ENCODE measurements at regions not wholly inside any gene's neighbourhood (a gene's known extent, or its start where the extent isn't known, plus 50 kb on each side); places are given as distances from the start of the nearest gene placed in this dataset.

GRCh38 chr4:136858903-136859302, 673.4 kb downstream of the PCDH18 start:
- Histone ChIP-seq H3K4ac (ENCODE audit: low read depth, low read length) (no peak overlapping the region), H4K8ac (ENCODE audit: low read depth in 2 of 2, low read length in 2 of 2) (no peak overlapping the region), H2BK20ac (ENCODE audit: low read depth, low read length) (no peak overlapping the region), H3K4me2 (ENCODE audit: low read depth, low read length) (no peak overlapping the region), H2AK5ac (ENCODE audit: low read depth, low read length) (no peak overlapping the region), H2AK9ac (replicated peaks; ENCODE audit: low read depth, low read length, poor library complexity) (no peak overlapping the region), H2AFZ (replicated peaks; ENCODE audit: low read length, poor library complexity) (no peak overlapping the region), H3K4me1 (ENCODE audit: control insufficient read depth, insufficient read depth, low read length) (no peaks in the 10 kb centered on the region), H2BK5ac (ENCODE audit: low read depth, low read length, poor library complexity, severe bottlenecking) (no peak overlapping the region), H3K23ac (ENCODE audit: low read depth, low read length) (no peak overlapping the region), H3K79me1 (ENCODE audit: low read depth in 1 of 2, low read length in 2 of 2) (no peaks in the 10 kb centered on the region), H3K36me3 (ENCODE audit: control insufficient read depth, insufficient read depth, low read length) (no peaks in the 10 kb centered on the region), H3K4me3 (ENCODE audit: insufficient read depth, low read depth, low read length) (no peak overlapping the region), H3K18ac (ENCODE audit: low read depth, low read length) (no peak overlapping the region), H3K27ac (ENCODE audit: insufficient read depth, low read length) (no peak overlapping the region), H4K5ac (ENCODE audit: low read depth, low read length) (no peak overlapping the region), H3K27me3 (ENCODE audit: control insufficient read depth, insufficient read depth, low read length) (no peaks in the 10 kb centered on the region), H3K9ac (ENCODE audit: low read depth, low read length) (no peak overlapping the region), H2BK120ac (ENCODE audit: low read depth, low read length) (no peak overlapping the region), H3K9me1 (ENCODE audit: insufficient read depth, low read length) (no peaks in the 10 kb centered on the region), H2BK15ac (ENCODE audit: low read depth, low read length) (no peak overlapping the region), H4K91ac (ENCODE audit: insufficient read depth, low read depth, low read length) (no peak overlapping the region), H4K20me1 (ENCODE audit: insufficient read depth, low read length) (no peaks in the 10 kb centered on the region), H3K56ac (ENCODE audit: extremely low read depth, insufficient read depth, low read length) (no peak overlapping the region), H3K9me3 (ENCODE audit: control insufficient read depth, insufficient read depth, low read length) (no peaks in the 10 kb centered on the region), H3K14ac (replicated peaks; ENCODE audit: low read depth, low read length) (no peak overlapping the region)
- ATAC-seq (ENCODE audit: low read depth) (no peak), DNase-seq (no peak)
- in situ Hi-C loops (cut with MboI; ENCODE audit: low sequenced_read_pairs) (no loop called here), intact Hi-C loops (cut with micrococcal nuclease) (no loop called here), dilution Hi-C loops (cut with HindIII; ENCODE audit: low sequenced_read_pairs, unreplicated experiment) (no loop called here)
- no peak for TF ChIP-seq CTCF (conservative IDR thresholded peaks at IDR 0.05; ENCODE audit: low read depth, low read length)
- no peak for TF ChIP-seq MAFK (IDR thresholded peaks at IDR 0.05; ENCODE audit: low read depth, low read length)
- no peak for TF ChIP-seq NFE2L2 (IDR thresholded peaks at IDR 0.05; ENCODE audit: low read depth, low read length)
- TF ChIP-seq MXI1 (IDR thresholded peaks at IDR 0.05; ENCODE audit: borderline replicate concordance, low read depth, low read length) = no peak
- no peak for TF ChIP-seq RFX5 (IDR thresholded peaks at IDR 0.05; ENCODE audit: low read depth, low read length)
- no peak for TF ChIP-seq MAZ (IDR thresholded peaks at IDR 0.05; ENCODE audit: borderline replicate concordance, low read depth, low read length)
- TF ChIP-seq RCOR1 (IDR thresholded peaks at IDR 0.05; ENCODE audit: insufficient replicate concordance, low read length) = no peak
- TF ChIP-seq POLR2A (IDR thresholded peaks at IDR 0.05; ENCODE audit: low read depth, low read length) = no peak
- no peak for TF ChIP-seq FOS (IDR thresholded peaks at IDR 0.05; ENCODE audit: low read depth, low read length)
- no peak for TF ChIP-seq SMC3 (IDR thresholded peaks at IDR 0.05; ENCODE audit: low read depth, low read length)
- TF ChIP-seq USF2 (IDR thresholded peaks at IDR 0.05; ENCODE audit: low read depth, low read length) = no peak
- TF ChIP-seq RAD21 (IDR thresholded peaks at IDR 0.05; ENCODE audit: low read length) = no peak
- no peak for TF ChIP-seq CEBPB (IDR thresholded peaks at IDR 0.05; ENCODE audit: low read depth, low read length)
- no peak for TF ChIP-seq ELK1 (IDR thresholded peaks at IDR 0.05; ENCODE audit: borderline replicate concordance, low read depth, low read length)
- no peak for TF ChIP-seq BHLHE40 (IDR thresholded peaks at IDR 0.05; ENCODE audit: low read depth, low read length)
- BruUV-seq (replicated peaks) = no TSS peak
- ChIA-PET POLR2A (ENCODE audit: unreplicated experiment) (no interaction called here), CTCF (no interaction called here)

Data from IMR-90 (cell line).